Adipose tissue (tissue), 3 donors: ENCODE measurements at regions not wholly inside any gene's neighbourhood (a gene's known extent, or its start where the extent isn't known, plus 50 kb on each side); places are given as distances from the start of the nearest gene placed in this dataset.

Experiments used
- H3K27ac ChIP-seq: one replicate; pipeline ENCODE4 v1.5.1; 2013; ENCODE audit warnings: low read depth, low read length
- WGBS, 3 donors: extraction: QIAGEN DNeasy Blood & Tissue Kit; methylation state at CpG; one replicate each; pipeline ENCODE4 v1.1.7; 2013; 5-methylcytosine and 5-hydroxymethylcytosine counted together
- donor health status: healthy with polysubstance abuse.
- donor health status: Bipolar disorder and iron deficiency.
- donor health status: healthy.

GRCh38 chr18:25679491-25679890 is 327.5 kb upstream of the ZNF521 start:
- 60 to 84% (median 71%) methylated on average over 2 of the region's 2 CpGs for WGBS, 3 donors

GRCh38 chr18:25678221-25678620 is 326.3 kb upstream of the ZNF521 start:
- H3K27ac ChIP-seq = no peak overlapping the region
- 63 to 90% (median 88%) methylated on average over 4 of the region's 4 CpGs for WGBS, 3 donors

More at GRCh38 chr18:25679491-25679890, 327.5 kb upstream of the ZNF521 start:
- H3K27ac ChIP-seq = no peak overlapping the region

DNA sequence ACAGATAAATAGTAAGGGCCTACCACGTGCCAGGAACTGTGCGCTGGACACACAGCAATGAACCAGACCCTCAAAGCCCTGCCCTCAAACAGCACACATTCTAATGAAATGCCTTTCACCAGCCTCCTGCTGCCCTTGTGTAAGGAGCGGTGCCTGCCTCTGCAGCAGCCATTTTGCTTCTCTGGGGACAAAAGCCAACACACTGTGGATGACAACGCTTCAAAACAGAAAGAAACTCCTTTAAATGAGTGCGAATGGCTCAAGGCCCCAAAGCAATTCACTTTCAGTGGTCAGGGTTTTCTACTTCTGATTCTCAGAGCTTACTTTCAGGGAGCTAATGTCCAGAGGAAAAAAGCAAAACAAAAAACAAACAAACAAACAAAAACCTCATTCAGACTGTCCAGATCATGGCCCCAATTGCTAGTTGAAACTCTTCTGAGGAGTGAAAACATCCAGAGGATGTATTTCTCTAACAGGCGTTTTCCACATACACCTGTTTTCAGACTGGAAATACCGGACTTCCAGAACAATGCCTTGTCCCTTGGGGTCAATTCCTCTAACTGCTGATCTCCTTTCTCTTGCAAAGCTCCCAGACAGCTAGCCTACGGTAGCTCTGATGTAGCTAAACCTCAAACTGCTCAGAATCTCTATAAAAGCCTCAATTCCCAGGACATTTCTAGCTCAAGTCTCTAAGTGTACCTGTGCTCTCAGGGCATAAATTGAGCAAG is 323.3 kb upstream of the ZNF521 start:
- 59 to 77% (median 77%) methylated on average over 8 of the region's 8 CpGs for WGBS, 3 donors
- H3K27ac ChIP-seq = no peak overlapping the region

DNA sequence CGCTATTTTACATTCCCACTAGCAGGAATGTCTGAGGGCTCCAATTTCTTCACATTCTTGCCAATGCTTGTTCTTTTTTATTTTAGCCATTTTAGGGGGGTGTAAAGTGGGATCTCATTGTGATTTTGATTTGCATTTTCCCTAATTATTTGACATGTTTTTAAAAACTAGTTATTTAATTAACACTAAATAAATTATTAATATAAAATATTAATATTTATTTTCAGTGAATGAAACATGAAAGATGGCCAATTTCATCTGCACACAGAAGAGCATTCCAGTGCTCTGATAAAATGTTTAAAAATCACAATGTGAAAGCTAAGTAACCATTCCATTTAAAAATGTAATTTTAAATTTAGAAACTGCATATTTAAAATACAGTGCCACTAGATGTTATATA is 322.2 kb upstream of the ZNF521 start:
- no peak overlapping the region for H3K27ac ChIP-seq
- WGBS, 3 donors = 92 to 95% (median 93%) methylated on average over 1 of the region's 1 CpG

- no peak overlapping the region for H3K27ac ChIP-seq
Observed at GRCh38 chr18:25672490-25672889, 320.5 kb upstream of the ZNF521 start.

DNA sequence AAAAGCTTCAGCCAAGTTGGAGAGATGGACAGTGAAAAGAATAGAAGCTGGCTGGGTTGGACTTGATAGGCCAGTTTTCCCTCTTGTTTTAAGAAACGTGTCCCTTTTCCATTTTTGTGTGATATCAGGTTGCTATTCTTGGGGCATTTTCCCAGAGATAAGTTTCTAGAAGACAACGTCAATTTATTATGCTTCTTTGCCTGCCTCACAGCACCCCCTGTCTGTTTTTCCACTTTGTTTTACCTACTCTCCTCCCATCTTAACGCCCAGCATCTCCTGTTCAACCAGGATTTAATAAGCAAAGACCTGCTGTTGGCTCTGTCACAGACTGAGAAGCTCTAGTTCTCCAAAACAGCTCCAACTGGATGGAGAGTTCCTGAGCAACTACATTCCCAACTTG is 317.8 kb upstream of the ZNF521 start:
- H3K27ac ChIP-seq = no peak overlapping the region
- WGBS, 3 donors = 26 to 45% (median 44%) methylated on average over 3 of the region's 3 CpGs

More at GRCh38 chr18:25672490-25672889, 320.5 kb upstream of the ZNF521 start:
- WGBS, 3 donors = 80 to 85% (median 83%) methylated on average over 4 of the region's 4 CpGs

GRCh38 chr18:25662272-25662671 is 310.3 kb upstream of the ZNF521 start:
- WGBS, 3 donors = 46 to 59% (median 57%) methylated on average over 4 of the region's 4 CpGs

DNA sequence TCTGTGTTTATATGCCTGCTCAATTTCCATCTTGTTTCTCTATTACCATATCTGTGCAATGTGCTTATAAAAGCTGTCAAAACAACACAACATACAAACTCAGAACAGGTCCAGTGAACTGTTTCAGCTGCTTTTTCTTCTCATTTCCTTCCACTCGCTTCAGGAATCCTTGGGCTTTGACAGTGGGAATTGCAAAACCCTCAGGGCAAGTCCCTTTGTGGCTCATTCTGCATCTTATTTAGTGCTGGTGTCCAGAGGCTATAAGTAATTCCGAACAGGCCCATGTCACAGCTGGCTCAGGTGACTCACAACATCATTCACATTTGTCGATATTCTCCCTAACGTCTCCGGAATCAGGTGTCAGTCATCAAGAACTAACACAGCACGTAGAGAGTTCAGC is 309.9 kb upstream of the ZNF521 start:
- no peak overlapping the region for H3K27ac ChIP-seq
- 49 to 68% (median 56%) methylated on average over 6 of the region's 6 CpGs for WGBS, 3 donors

More at GRCh38 chr18:25662272-25662671, 310.3 kb upstream of the ZNF521 start:
- H3K27ac ChIP-seq = no peak overlapping the region

GRCh38 chr18:25659541-25659940 is 307.6 kb upstream of the ZNF521 start:
- WGBS, 3 donors = 80 to 90% (median 88%) methylated on average over 6 of the region's 6 CpGs
- H3K27ac ChIP-seq = no peak overlapping the region

GRCh38 chr18:25658476-25658875 is 306.5 kb upstream of the ZNF521 start:
- WGBS, 3 donors = 57 to 88% (median 78%) methylated on average over 4 of the region's 4 CpGs

GRCh38 chr18:25651553-25651952 is 299.6 kb upstream of the ZNF521 start:
- WGBS, 3 donors = 81 to 100% (median 95%) methylated on average over 1 of the region's 1 CpG
- no peak overlapping the region for H3K27ac ChIP-seq

More at GRCh38 chr18:25658476-25658875, 306.5 kb upstream of the ZNF521 start:
- H3K27ac ChIP-seq = no peak overlapping the region

DNA sequence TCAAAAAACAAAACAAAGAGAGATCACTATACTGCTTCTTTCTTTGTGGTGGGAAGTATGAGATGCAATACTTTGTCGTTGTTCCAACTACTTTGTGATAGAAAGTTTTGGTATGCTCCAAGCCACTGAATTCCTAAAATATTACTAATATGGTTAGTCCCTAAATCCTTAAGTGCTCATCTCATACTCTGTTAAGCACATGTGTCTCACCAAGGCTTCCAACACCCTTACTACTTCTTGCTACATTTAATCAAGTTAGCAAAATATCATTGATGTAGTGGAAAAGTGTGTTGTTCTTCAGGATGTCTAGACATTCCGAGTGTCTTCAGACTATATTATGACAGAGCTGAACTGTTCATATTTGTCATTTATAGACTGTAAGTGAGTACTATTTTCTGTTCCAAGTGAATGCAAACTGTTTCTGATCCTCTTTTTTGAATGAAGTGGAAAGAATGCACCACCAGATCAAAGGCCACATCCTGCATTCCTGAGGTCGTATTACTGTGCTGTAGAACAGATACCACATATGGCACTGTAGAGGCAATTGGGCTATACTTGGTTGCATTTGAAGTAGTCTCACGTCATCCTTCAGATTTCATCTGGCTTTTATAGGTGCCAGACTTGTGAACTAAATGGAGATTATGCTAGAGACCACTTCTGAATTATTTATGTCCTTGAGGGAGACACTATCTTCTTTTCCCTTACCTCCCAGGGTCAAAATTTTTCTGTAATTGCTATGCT is 298.4 kb upstream of the ZNF521 start:
- 52 to 65% (median 56%) methylated on average over 4 of the region's 4 CpGs for WGBS, 3 donors

DNA sequence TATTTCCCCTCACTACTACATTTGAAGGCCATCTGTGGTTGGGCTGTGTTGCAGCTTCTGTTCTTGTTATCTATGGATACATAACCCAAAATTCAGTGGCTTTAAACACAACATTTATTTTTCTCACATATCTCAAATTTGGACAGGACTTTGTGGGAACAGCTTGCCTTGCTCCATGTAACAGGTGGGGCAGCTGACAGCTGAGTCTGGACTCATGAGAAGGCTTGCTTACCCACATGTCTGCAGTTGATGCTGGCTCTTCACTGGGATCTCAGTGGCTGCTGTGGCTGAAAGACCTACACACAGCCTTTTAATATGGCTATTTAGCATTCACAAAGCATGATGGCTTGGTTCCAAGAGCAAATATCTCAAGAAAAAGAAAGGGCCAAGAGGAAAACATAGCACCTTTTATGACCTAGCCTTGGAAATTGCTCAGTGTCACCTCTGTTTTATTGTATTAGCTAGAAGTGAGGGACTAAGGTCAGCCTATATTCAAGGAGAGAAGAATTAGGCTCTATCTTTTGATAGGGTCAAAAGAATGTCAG is 296.8 kb upstream of the ZNF521 start:
- H3K27ac ChIP-seq = no peak overlapping the region

More for the DNA sequence above, 298.4 kb upstream of the ZNF521 start:
- H3K27ac ChIP-seq = no peak overlapping the region

GRCh38 chr18:25647404-25647803 is 295.4 kb upstream of the ZNF521 start:
- 76 to 97% (median 92%) methylated on average over 3 of the region's 3 CpGs for WGBS, 3 donors
- no peak overlapping the region for H3K27ac ChIP-seq

DNA sequence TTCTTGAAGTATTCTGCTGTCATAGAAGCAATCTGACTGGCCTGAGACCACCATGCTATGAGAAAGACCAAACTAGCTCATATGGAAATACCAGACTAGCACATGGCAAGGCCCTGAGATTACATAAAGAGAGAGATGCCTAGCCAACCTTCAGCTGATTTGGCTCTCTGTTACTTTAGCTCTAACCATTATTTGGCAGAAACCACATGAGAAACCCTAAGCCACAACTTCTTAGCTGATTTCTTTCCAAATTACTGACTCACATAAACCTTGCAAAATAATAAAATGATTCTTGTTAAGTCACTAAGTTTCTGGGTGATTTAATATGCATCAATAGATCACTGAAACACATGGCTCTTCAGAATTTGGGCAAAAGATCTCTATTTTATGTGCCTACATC is 295.0 kb upstream of the ZNF521 start:
- no peak overlapping the region for H3K27ac ChIP-seq

DNA sequence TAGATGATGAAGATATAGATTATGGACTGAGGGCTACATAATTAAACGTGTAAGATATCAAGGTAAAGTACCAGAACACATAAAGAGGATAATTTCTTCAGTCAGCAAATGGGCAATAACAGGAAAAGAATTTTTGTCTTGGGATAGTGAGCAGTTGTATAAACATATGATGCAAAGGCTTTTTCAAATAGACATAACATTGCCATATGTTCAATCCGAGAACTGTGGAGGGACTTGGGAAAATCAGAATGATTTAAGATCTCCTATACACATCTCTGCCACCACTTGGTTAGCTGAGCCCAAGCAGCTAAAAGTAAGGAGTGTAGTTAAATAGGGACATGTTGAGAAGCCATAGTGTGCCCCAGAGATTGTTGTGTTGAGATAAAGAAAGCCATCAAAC is 287.6 kb upstream of the ZNF521 start:
- 52 to 86% (median 81%) methylated on average over 2 of the region's 2 CpGs for WGBS, 3 donors
- no peak overlapping the region for H3K27ac ChIP-seq

DNA sequence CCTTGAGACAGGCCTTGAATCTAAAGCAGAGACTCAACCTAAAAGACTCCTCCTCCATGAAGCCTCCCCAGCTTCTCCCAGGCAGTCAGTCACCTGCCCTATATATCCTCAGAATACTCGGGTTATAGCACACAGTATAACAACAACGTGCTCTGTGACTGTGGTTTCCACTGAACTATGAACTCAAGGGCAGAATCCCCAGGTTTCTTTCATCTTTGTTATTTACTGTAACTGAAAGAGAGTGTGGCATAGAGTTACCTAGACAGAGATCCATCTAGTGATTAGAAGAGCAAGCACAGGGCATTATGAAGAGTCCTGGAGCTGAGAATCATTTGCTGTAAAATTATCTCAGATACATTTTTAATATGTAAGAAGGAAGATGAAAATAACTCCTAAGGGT is 281.6 kb upstream of the ZNF521 start:
- no peak overlapping the region for H3K27ac ChIP-seq
- 66 to 79% (median 76%) methylated on average over 2 of the region's 2 CpGs for WGBS, 3 donors

- no peak overlapping the region for H3K27ac ChIP-seq
Observed at GRCh38 chr18:25630682-25631081, 278.7 kb upstream of the ZNF521 start.

DNA sequence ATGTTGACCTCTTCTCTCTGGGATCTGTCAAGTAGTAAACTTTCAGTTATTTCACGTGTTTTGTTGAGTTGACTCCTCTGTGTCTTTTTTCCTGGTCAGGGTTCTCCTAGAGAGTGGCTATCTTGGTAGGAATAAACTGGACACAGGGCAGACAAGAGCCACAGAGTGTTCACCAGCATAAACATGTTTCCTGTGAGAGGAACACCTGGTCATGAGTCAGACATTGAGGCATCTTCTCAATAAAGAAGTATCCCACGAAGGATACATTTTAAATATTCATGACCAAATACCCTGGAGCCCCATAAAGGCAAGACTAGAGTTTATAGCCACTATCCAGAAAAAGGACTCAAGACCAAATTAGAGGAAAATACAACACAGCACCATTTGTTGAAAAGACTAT is 269.7 kb upstream of the ZNF521 start:
- no peak overlapping the region for H3K27ac ChIP-seq
- WGBS, 3 donors = 71 to 91% (median 91%) methylated on average over 2 of the region's 2 CpGs

- H3K27ac ChIP-seq = no peak overlapping the region
- WGBS, 3 donors = 88 to 95% (median 88%) methylated on average over 1 of the region's 1 CpG
Observed at GRCh38 chr18:25621144-25621543, 269.2 kb upstream of the ZNF521 start.
